ENCODE measurements at regions not wholly inside any gene's neighbourhood (a gene's known extent, or its start where the extent isn't known, plus 50 kb on each side); places are given as distances from the start of the nearest gene placed in this dataset.

GRCh38 chr9:12094046-12094445 lies 599.1 kb upstream of the TYRP1 start:
- TF ChIP-seq CTCF (IDR thresholded peaks at IDR 0.05) (no peak), POLR2A (IDR thresholded peaks at IDR 0.05) (no peak)
